HEK293T (cell line): ENCODE measurements at regions not wholly inside any gene's neighbourhood (a gene's known extent, or its start where the extent isn't known, plus 50 kb on each side); places are given as distances from the start of the nearest gene placed in this dataset.
"Not testable (repeated sequence)": the region's sequence is repeated elsewhere in the genome, so short reads cannot be mapped to it uniquely, and the experiment has no call there.

Experiments
- CTCF ChIA-PET: fragments of 350-600 bp; formaldehyde crosslinking; extraction: SDS; loops from one replicate; lab custom pipeline; 2021; ENCODE audit warnings: antibody characterized with exemption, inconsistent platforms; lab: Yijun Ruan, JAX
- POLR2A ChIA-PET: fragments of 350-600 bp; formaldehyde crosslinking; extraction: SDS; loops from one replicate; lab custom pipeline; 2020; ENCODE audit warnings: antibody characterized with exemption, inconsistent platforms; lab: Yijun Ruan, JAX
- DNase-seq: peaks from one replicate; pipeline ENCODE4 v3.0.0; 2012; ENCODE audit warnings: mixed read lengths; ENCODE audit errors: extremely low spot score
- ARNT ChIP-seq: fragments of 450-650 bp; IDR thresholded peaks from 2 replicates; pipeline ENCODE4 v1.6.1; 2017; ENCODE audit warnings: mild to moderate bottlenecking
- BHLHE40 ChIP-seq: fragments of 450-650 bp; IDR thresholded peaks from 2 replicates; pipeline ENCODE4 v1.6.1; 2016; ENCODE audit warnings: mild to moderate bottlenecking, moderate library complexity, borderline replicate concordance
- CTBP1 ChIP-seq: fragments of 450-650 bp; IDR thresholded peaks from 2 replicates; pipeline ENCODE4 v1.6.1; 2016; ENCODE audit warnings: borderline replicate concordance
- ELF4 ChIP-seq: fragments of 450-650 bp; IDR thresholded peaks from 2 replicates; pipeline ENCODE4 v1.6.1; 2017; ENCODE audit warnings: antibody characterized with exemption
- FOXA1 ChIP-seq: fragments of 450-650 bp; IDR thresholded peaks from 2 replicates; pipeline ENCODE4 v1.6.1; 2016; ENCODE audit warnings: mild to moderate bottlenecking
- FOXK2 ChIP-seq: fragments of 450-650 bp; IDR thresholded peaks from 2 replicates; pipeline ENCODE4 v1.6.1; 2016; ENCODE audit warnings: mild to moderate bottlenecking
- FOXM1 ChIP-seq: fragments of 450-650 bp; IDR thresholded peaks from 2 replicates; pipeline ENCODE4 v1.6.1; 2017; ENCODE audit warnings: mild to moderate bottlenecking, borderline replicate concordance
- HDGF ChIP-seq: fragments of 450-650 bp; IDR thresholded peaks from 2 replicates; pipeline ENCODE4 v1.6.1; 2017; ENCODE audit warnings: antibody characterized with exemption, borderline replicate concordance
- L3MBTL2 ChIP-seq: fragments of 450-650 bp; conservative IDR thresholded peaks from 2 replicates; pipeline ENCODE4 v1.6.1; 2016; ENCODE audit warnings: mild to moderate bottlenecking
- LEF1 ChIP-seq: fragments of 450-650 bp; IDR thresholded peaks from 2 replicates; pipeline ENCODE4 v1.6.1; 2017; ENCODE audit warnings: mild to moderate bottlenecking, borderline replicate concordance
- NFRKB ChIP-seq: fragments of 450-650 bp; IDR thresholded peaks from 2 replicates; pipeline ENCODE4 v1.6.1; 2016; ENCODE audit warnings: mild to moderate bottlenecking, moderate library complexity
- PKNOX1 ChIP-seq: fragments of 450-650 bp; IDR thresholded peaks from 2 replicates; pipeline ENCODE4 v1.6.1; 2016
- SP1 ChIP-seq: fragments of 450-650 bp; IDR thresholded peaks from 2 replicates; pipeline ENCODE4 v1.6.1; 2017
- SUZ12 ChIP-seq: fragments of 450-650 bp; IDR thresholded peaks from 2 replicates; pipeline ENCODE4 v1.6.1; 2016; ENCODE audit warnings: mild to moderate bottlenecking
- TARDBP ChIP-seq: fragments of 450-650 bp; IDR thresholded peaks from 2 replicates; pipeline ENCODE4 v1.6.1; 2016
- ZNF384 ChIP-seq: fragments of 450-650 bp; IDR thresholded peaks from 2 replicates; pipeline ENCODE4 v1.6.1; 2016

GRCh38 chr2:144920755-144921530, 401.0 kb upstream of the ZEB2 start:
- ChIA-PET CTCF (interaction anchor here (0.7 kb wide), 1 partner anchor 102 kb away, joined by 3 read pairs; no protein-coding TSS in a partner anchor), POLR2A (no interaction called here)
- DNase-seq: no peak
- TF ChIP-seq ELF4 (no peak), SUZ12 (no peak), NFRKB (no peak)

GRCh38 chr2:144914622-144915318, 394.9 kb upstream of the ZEB2 start:
- no peak for TF ChIP-seq BHLHE40
- no peak for TF ChIP-seq NFRKB
- TF ChIP-seq CTBP1: no peak
- no peak for TF ChIP-seq FOXM1
- no peak for TF ChIP-seq ZNF384
- TF ChIP-seq ARNT: no peak
- no peak for TF ChIP-seq PKNOX1
- no peak for TF ChIP-seq LEF1
- no peak for TF ChIP-seq TARDBP
- TF ChIP-seq HDGF: no peak
- TF ChIP-seq L3MBTL2: no peak
- TF ChIP-seq FOXA1: no peak
- TF ChIP-seq ELF4: no peak
- no peak for TF ChIP-seq FOXK2
- TF ChIP-seq SP1: no peak
- no peak for DNase-seq
- CTCF ChIA-PET: no interaction called here
- POLR2A ChIA-PET: no interaction called here

GRCh38 chr2:144914113-144914512, 394.2 kb upstream of the ZEB2 start:
- CTCF ChIA-PET: no interaction called here
- TF ChIP-seq LEF1: no peak
- no peak for TF ChIP-seq L3MBTL2
- no peak for TF ChIP-seq SUZ12
- TF ChIP-seq FOXA1: no peak
- no peak for TF ChIP-seq ELF4
- no peak for TF ChIP-seq ARNT
- TF ChIP-seq CTBP1: no peak
- no peak for TF ChIP-seq NFRKB
- no peak for TF ChIP-seq ZNF384
- no peak for TF ChIP-seq BHLHE40
- no peak for TF ChIP-seq TARDBP
- no peak for TF ChIP-seq HDGF
- TF ChIP-seq SP1: no peak
- TF ChIP-seq PKNOX1: no peak
- TF ChIP-seq FOXM1: no peak
- no peak for TF ChIP-seq FOXK2
- DNase-seq: no peak
- POLR2A ChIA-PET: no interaction called here

DNA sequence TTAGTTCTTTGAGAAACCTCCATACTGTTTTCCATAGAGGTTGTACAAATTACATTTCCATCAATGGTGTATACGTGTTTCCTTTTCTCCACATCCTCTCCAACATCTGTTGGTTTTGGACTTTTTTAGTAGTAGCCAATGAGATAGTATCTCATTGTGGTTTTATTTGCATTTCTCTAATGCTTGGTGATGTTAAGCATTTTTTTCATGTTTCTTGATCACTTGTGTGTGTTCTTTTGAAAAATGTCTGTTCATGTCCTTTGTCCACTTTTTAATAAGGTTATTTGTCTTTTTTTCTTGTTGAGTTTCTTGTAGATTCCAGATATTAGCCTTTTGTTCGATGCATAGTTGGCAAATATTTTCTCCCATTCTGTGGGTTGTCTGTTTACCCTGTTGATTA, 392.3 kb upstream of the ZEB2 start:
- DNase-seq: no peak
- no peak for TF ChIP-seq BHLHE40
- no peak for TF ChIP-seq FOXK2
- no peak for TF ChIP-seq FOXM1
- TF ChIP-seq TARDBP: no peak
- no peak for TF ChIP-seq CTBP1
- no peak for TF ChIP-seq ELF4
- no peak for TF ChIP-seq ARNT
- no peak for TF ChIP-seq PKNOX1
- no peak for TF ChIP-seq SP1
- TF ChIP-seq SUZ12: no peak
- no peak for TF ChIP-seq L3MBTL2
- no peak for TF ChIP-seq HDGF
- ChIA-PET POLR2A (no interaction called here), CTCF (no interaction called here)

DNA sequence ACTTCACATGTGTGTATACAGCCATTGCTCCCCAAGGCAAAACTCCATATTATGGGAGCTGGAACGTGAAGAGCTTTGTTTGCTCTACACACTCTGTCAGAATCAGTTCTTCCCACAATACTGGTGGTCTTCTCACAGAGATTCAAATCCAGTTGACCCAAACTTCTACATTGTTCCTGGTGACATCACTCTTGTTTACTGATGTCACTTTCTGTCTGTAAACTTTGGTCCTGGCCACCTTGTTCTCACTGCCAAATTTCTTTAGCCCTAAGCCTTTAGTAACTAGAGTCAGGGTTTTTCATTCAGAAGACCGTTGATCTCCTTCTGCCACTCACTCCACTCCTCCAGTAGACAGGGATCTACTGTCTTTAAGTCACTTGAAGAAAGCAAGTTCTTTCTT, 386.0 kb upstream of the ZEB2 start:
- ChIA-PET POLR2A (no interaction called here), CTCF (no interaction called here)
- TF ChIP-seq ELF4 (no peak), TARDBP (no peak), NFRKB (no peak), FOXM1 (no peak)
- no peak for DNase-seq

DNA sequence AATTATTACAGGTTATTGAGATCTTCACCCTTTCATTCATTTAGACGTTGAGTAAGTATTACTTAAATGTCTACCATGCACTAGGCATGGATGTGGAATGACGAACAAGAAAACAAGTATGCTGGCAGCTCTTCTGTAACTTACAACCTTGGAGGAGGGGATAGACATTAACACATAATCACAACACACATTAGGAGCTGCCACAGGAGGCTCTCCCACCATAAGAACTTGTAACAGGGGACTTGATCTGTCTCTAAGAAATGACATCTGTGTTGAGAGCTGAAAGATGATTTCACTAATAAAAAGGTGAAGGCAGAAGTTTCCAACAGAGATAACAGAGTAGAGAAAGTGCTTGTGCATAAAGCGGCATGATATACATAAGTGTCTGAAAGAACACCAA, 384.7 kb upstream of the ZEB2 start:
- TF ChIP-seq SP1: no peak
- TF ChIP-seq L3MBTL2: no peak
- no peak for TF ChIP-seq FOXM1
- no peak for TF ChIP-seq HDGF
- TF ChIP-seq PKNOX1: no peak
- no peak for TF ChIP-seq ZNF384
- no peak for TF ChIP-seq FOXA1
- TF ChIP-seq CTBP1: no peak
- ChIA-PET CTCF (no interaction called here), POLR2A (no interaction called here)
- DNase-seq: no peak

GRCh38 chr2:144903045-144903444, 383.1 kb upstream of the ZEB2 start:
- CTCF ChIA-PET, POLR2A ChIA-PET, DNase-seq: not testable (repeated sequence)

- CTCF ChIA-PET: not testable (repeated sequence)
These were observed 381.5 kb upstream of the ZEB2 start for GRCh38 chr2:144901386-144901785.

More at GRCh38 chr2:144901386-144901785, 381.5 kb upstream of the ZEB2 start:
- POLR2A ChIA-PET, DNase-seq: not testable (repeated sequence)
